Activated CD8-positive, alpha-beta T cell treated with anti-CD3 and anti-CD28 coated beads for 36 hours (primary cell): ENCODE measurements at regions not wholly inside any gene's neighbourhood (a gene's known extent, or its start where the extent isn't known, plus 50 kb on each side); places are given as distances from the start of the nearest gene placed in this dataset.

ENCODE experiments used
- ATAC-seq: fragments of 200-7000 bp; cut with Tn5 transposase; one replicate; pipeline ENCODE4 v1.10.0; 2021; ENCODE audit warnings: mild to moderate bottlenecking, moderate library complexity
- CTCF ChIA-PET: fragments of 350-600 bp; sonication (Branson Sonifier 250); formaldehyde crosslinking; loops from one replicate; lab custom pipeline; 2021; ENCODE audit warnings: antibody characterized with exemption; lab: Charles Lee
- POLR2A ChIA-PET: fragments of 350-600 bp; sonication (Branson Sonifier 250); formaldehyde crosslinking; loops from one replicate; lab custom pipeline; 2021; ENCODE audit warnings: antibody characterized with exemption; lab: Charles Lee
- DNase-seq: peaks from one replicate; pipeline ENCODE4 v3.0.0-alpha.2; 2020
- H3K27ac Mint-ChIP-seq: one replicate; pipeline ENCODE4 v1.8.0; 2021; ENCODE audit warnings: mild to moderate bottlenecking, mixed read lengths
- H3K27me3 Mint-ChIP-seq: one replicate; pipeline ENCODE4 v1.8.0; 2021; ENCODE audit warnings: mixed read lengths
- H3K36me3 Mint-ChIP-seq: one replicate; pipeline ENCODE4 v1.8.0; 2021; ENCODE audit warnings: low read depth, mixed read lengths
- H3K4me1 Mint-ChIP-seq: one replicate; pipeline ENCODE4 v1.8.0; 2021; ENCODE audit warnings: low read depth, mixed read lengths
- H3K4me3 Mint-ChIP-seq: one replicate; pipeline ENCODE4 v1.8.0; 2021; ENCODE audit warnings: mild to moderate bottlenecking, moderate library complexity, mixed read lengths
- H3K9me3 Mint-ChIP-seq: one replicate; pipeline ENCODE4 v1.8.0; 2021; ENCODE audit warnings: mixed read lengths
- CTCF ChIP-seq: fragments of 200-600 bp; IDR thresholded peaks from one replicate; pipeline ENCODE4 v1.8.0; 2022; ENCODE audit warnings: antibody characterized with exemption, mild to moderate bottlenecking
- intact Hi-C: fragments of 100-400 bp; cut with micrococcal nuclease; formaldehyde crosslinking; loops from one replicate; pipeline ENCODE4 v1.10.0; 2022

- H3K9me3 Mint-ChIP-seq, result no peaks in the 10 kb centered on the region
- intact Hi-C loops, result no loop called here
- ChIA-PET POLR2A (no interaction called here), CTCF (no interaction called here)
- DNase-seq, result no peak
- no peaks in the 10 kb centered on the region for H3K36me3 Mint-ChIP-seq
- peaks cover 5% of the 10 kb centered on the region for H3K27me3 Mint-ChIP-seq
- no peak overlapping the region for H3K27ac Mint-ChIP-seq
- no peak for ATAC-seq
- TF ChIP-seq CTCF, result no peak
- H3K4me1 Mint-ChIP-seq, result no peaks in the 10 kb centered on the region
- H3K4me3 Mint-ChIP-seq, result no peak overlapping the region
Observed at GRCh38 chr6:148288541-148288940, 54.1 kb upstream of the SASH1 start.

DNA sequence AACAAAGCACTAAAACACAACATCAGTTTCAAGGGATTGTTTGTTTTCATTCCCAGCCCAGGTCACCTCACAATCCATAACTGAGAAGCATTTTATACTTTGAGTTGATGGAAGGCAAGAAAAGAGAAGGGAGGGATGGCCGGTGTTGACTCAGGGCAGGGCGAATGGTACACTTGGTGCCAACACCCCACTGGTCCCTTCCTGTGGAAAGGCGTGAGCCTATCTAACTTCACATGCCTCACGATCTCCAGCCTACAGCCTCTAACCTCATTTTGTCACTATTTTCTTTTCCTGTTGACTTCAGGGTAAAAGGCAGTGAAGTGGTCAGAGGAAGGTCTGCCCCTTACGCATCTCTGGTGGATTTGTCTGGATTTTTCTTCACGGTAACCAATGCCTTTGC, 53.5 kb upstream of the SASH1 start:
- TF ChIP-seq CTCF, result no peak
- Mint-ChIP-seq H3K4me3 (no peak overlapping the region), H3K4me1 (no peaks in the 10 kb centered on the region), H3K27ac (no peak overlapping the region), H3K27me3 (peaks cover 5% of the 10 kb centered on the region), H3K9me3 (no peaks in the 10 kb centered on the region), H3K36me3 (no peaks in the 10 kb centered on the region)
- ATAC-seq, result no peak
- DNase-seq, result no peak
- CTCF ChIA-PET, result no interaction called here
- intact Hi-C loops, result no loop called here
- POLR2A ChIA-PET, result no interaction called here

GRCh38 chr6:148291876-148292275, 50.8 kb upstream of the SASH1 start:
- H3K9me3 Mint-ChIP-seq, result no peaks in the 10 kb centered on the region
- no peak overlapping the region for H3K4me3 Mint-ChIP-seq
- no peaks in the 10 kb centered on the region for H3K36me3 Mint-ChIP-seq
- H3K27ac Mint-ChIP-seq, result no peak overlapping the region
- H3K4me1 Mint-ChIP-seq, result no peaks in the 10 kb centered on the region
- intact Hi-C loops, result no loop called here
- no peak for DNase-seq
- no peak for ATAC-seq
- TF ChIP-seq CTCF, result no peak
- peaks cover 5% of the 10 kb centered on the region for H3K27me3 Mint-ChIP-seq
- POLR2A ChIA-PET, result no interaction called here
- CTCF ChIA-PET, result no interaction called here
